Activated T-helper 1 cell treated with Interleukin-2 at 50 U/mL for 16 hours (primary cell): ENCODE measurements at regions not wholly inside any gene's neighbourhood (a gene's known extent, or its start where the extent isn't known, plus 50 kb on each side); places are given as distances from the start of the nearest gene placed in this dataset.

Experiments used
- DNase-seq: peaks from one replicate; pipeline ENCODE4 v3.0.0-alpha.2; 2020; ENCODE audit warnings: low read depth

GRCh38 chr11:64457416-64458010 lies 98.2 kb upstream of the SLC22A11 start:
- DNase-seq, result no peak

DNA sequence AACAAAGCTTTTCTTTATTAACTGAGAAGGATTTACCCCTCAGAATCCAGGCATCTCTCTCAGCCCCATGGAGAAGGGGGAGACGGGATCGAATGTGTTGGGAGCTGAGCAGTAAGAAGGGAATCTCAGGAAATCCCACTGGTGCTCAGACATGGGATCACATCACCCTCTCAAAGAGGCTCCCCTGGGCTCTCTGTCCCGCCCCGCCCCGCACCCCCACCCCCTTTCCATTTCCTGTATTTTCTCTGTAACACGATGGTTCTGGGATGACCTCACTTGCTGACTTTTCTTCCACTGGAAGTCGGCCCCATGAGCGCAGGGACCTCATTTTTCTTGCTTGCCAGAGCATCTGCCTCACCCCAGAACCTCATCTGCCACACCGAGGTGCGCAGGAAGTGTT lies 96.7 kb upstream of the SLC22A11 start:
- no peak for DNase-seq

GRCh38 chr11:64459609-64460008 lies 96.1 kb upstream of the SLC22A11 start:
- no peak for DNase-seq

GRCh38 chr11:64461081-64461480 lies 94.7 kb upstream of the SLC22A11 start:
- DNase-seq, result no peak

- DNase-seq, result no peak
These were observed 89.5 kb upstream of the SLC22A11 start for GRCh38 chr11:64466115-64466718.

- DNase-seq, result no peak
These were observed 86.5 kb upstream of the SLC22A11 start for GRCh38 chr11:64469288-64469687.

DNA sequence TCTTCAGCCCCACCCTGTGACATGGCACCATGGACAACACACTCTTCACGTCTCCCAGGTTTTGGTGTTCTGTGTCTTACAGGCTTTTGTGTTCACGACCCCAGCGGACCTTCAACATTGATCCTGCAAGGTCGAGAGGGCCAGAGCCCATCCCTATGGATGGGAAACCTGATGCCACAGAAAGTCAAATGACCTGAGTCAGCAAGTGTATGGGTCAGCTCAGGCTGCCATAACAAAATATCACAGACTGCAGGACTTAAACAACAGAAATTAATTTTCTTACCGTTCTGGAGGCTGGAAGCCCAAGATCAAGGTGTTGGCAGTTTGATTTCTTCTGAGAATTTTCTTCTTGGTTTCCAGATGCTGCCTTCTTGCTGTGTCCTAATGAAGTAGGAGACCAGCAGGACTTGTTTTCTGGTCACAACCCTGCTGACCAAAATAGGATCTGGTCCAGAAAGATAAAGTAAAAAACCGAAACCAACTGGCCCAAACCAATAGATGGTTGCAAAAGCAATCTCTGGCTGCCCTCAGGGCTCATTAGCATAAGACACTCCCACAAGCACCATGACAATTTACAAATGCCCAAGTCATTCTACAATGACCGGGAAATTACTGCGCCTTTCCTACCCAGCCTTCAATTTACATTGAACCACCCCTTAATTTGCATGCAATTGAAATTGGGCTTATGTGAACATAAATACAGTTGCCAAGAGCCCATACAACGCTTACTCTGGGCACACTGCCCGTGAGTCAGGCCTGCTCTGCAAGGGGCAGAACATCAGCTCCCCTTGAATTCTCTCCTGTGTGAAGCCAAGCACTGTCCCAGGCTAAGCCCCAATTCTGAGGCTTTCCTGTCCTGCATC lies 82.9 kb upstream of the SLC22A11 start:
- DNase-seq, result no peak

DNA sequence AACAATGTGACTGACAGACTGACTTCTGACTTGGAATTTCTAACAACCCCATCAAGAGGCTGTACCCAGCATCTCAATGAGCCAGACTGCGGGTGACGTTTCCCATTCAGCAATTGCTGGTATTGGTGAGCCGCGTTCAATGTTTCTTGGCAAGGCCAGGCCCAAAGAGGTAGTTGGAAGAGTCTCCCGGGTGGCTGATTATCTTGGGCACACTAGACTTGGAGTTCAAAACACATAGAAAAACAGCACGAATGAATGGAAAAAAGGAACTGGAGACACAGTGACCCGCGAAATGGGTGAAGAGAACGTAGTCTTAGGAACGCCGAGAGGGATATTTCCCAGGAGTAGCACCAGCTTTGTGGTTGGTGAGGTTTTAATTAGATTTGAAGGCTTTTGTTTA lies 81.1 kb upstream of the SLC22A11 start:
- DNase-seq, result no peak

DNA sequence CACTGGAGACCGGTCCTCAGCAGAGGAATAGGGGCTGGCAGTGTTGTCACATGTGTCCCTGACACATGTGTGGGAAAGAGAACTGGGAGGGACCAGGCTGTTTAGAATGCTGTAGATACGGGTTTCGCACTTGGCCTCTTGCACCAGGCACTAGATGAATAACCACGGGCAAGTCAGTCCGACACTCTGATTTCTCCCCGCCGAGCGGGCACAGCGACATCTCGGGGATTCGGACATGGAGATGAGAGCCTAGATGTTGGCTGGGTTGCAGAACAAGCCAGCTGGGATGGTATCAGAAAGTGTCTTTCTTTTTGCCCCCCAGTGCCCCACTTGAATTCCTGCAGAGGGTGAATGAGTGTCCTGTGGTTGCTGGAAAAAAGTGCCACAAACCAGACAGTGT lies 80.6 kb upstream of the SLC22A11 start:
- DNase-seq, result no peak

DNA sequence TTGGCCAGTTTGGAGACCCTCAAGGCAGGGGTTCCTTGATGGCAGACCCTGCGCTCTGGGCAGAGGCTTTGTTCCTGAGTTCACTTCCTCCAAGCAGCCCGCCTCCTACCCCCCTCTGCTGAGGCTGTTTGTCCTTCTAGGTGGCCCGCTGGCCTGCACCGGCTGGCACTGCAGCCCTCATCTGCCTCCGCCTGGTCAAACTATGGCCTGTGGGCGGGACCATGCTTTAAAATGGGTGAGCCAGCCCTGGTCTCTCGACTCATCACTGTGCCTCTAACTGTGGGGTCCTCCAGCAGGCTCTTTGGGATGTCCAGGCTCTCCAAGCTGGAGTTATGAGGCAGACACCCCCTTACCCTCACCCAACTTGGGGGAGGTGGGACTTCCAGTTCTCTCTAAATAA lies 78.9 kb upstream of the SLC22A11 start:
- DNase-seq, result no peak

- no peak for DNase-seq
These were observed 78.1 kb upstream of the SLC22A11 start for GRCh38 chr11:64477675-64478074.

- DNase-seq, result no peak
These were observed 73.2 kb upstream of the SLC22A11 start for GRCh38 chr11:64482588-64482987.

DNA sequence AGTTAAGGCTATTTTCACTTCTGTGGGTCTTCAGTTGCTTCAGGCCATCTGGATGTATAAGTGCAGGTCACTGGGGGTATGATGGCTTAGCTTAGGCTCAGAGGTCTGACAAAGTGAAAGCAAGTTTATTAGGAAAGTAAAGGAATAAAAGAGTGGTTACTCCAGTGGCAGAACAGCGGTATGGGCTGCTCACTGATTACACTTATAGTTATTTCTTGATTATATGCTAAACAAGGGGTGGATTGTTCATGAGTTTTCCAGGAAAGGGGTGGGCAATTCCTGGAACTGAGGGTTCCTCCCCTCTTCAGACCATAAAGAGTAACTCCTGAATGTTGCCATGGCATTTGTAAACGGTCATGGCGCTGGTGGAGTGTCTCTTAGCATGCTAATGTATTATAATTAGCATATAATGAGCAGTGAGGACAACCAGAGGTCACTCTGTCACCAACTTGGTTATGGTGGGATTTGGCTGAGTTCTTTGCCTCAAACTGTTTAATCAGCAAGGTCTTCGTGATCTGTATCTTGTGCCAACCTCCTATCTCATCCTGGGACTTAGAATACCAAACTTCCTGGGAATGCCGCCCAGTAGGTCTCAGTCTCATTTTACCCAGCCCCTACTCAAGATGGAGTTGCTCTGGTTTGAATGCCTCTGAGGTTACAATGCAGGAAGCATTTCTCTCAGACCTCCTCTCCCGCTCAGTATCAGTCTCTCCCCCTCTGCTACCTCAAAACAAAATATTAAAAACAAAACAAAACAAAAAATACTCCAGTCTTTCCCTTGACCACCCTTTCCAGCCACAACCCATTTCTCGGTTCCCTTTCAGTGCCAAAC lies 71.3 kb upstream of the SLC22A11 start:
- no peak for DNase-seq

- DNase-seq, result no peak
These were observed 70.7 kb upstream of the SLC22A11 start for GRCh38 chr11:64485074-64485473.

- peak; percentile 11 for DNase-seq
These were observed 65.8 kb upstream of the SLC22A11 start for GRCh38 chr11:64489831-64490441.

- DNase-seq, result no peak
These were observed 65.1 kb upstream of the SLC22A11 start for GRCh38 chr11:64490562-64491216.

GRCh38 chr11:64492561-64492960 lies 63.2 kb upstream of the SLC22A11 start:
- DNase-seq, result no peak

DNA sequence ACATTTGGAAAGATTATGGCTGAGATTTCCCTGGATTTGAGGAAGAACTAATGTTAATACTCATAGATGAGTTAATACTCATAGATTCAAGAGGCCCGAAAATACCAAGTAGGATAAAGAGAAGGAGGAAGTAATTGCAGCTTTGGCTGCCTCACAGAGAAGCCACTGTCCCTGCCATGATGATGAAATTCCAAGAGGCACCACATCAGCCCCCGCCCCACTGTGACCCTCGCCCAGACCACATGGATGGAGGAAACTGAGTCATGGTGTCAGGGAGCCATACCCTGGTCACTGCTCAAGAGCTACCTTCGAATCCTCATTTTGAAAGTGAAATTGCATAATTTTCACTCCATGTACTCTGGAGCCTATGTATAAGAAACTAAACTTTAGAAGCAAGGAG lies 57.6 kb upstream of the SLC22A11 start:
- DNase-seq, result no peak

DNA sequence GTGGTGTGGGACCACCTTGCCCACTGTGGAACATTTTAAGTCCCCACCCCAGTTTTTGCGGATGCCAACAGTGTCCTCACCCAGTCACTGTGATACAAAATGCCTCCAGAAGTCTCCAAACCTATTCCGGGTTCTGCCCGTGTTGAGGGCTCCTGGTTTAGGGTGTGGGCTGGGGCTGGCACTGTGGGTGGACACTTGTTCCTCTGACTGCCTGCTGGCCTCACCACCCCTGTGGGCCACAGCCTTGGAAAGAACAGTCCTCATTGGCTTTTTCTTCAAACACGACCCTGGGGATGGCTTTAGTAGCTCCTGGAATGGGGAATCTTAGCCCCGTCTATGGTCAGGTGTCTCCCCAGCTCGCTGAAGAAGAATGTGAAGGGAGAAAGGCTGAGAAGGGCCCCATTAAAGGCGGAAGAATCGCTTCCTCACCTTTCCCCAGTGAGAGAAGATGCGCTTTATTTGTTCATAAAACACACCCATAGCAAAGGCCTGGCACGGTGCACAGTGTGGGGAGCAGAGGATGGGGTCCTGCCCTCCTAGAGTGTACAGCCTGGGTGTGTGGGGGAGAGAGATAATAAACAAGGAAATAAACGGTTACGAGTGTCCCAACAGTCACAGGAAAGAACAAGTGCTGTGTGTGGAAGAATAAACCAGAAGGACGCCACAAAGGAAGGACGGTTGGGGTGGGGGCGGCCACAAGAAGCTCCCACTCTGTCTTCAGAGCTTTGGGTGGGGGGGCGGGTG lies 56.3 kb upstream of the SLC22A11 start:
- no peak for DNase-seq

DNA sequence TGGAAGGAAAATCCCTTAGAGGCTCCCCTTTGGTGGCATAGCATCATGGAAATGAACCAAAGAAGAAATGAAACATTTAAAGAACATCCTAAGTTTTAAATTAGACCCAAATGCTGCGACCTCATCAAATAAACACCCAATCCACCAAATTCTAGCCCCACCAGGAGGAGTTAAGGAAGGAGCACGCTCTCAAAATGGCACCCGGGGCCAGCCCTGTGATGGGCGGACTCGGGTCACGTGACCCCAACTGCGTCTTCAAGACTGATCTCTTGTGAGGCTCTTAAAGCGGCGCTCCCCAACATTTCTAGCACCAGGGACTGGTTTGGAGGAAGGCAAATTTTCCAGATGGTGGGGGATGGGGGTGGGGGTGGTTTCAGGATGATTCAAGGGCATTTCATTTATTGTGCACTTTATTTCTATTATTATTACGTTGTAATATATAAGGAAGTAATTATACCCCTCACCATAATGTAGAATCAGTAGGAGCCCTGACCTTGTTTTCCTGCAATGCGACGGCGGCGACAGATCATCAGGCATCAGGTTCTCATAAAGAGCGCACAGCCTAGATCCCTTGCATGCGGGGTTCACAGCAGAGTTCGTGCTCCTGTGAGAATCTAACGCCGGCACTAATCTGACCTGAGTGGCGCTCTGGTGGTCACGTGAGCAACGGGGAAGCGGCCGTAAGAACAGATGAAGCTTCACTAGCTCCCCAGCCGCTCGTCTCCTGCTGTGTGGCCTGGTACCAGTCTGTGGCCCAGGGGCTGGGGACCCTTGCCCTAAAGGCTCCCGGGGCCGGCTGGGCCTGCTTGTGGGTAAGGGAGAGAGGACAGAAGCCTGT lies 55.3 kb upstream of the SLC22A11 start:
- DNase-seq, result no peak
